Endothelial cell of umbilical vein (primary cell): ENCODE measurements at regions not wholly inside any gene's neighbourhood (a gene's known extent, or its start where the extent isn't known, plus 50 kb on each side); places are given as distances from the start of the nearest gene placed in this dataset.

ENCODE experiments used
- BruUV-seq: library from RNA; stranded (reverse); fragments of 400-500 nt; replicated peaks from 2 replicates; lab custom pipeline; 2021; lab: Mats Ljungman, UMichigan
- CTCF ChIA-PET: fragments of 300-600, 350-600 bp; sonication (Branson Sonifier 250); formaldehyde crosslinking; loops from one replicate; lab custom pipeline; 2021; ENCODE audit warnings: antibody characterized with exemption, inconsistent platforms; lab: Charles Lee
- POLR2A ChIA-PET: fragments of 300-600, 350-600 bp; sonication (Branson Sonifier 250); formaldehyde crosslinking; loops from one replicate; lab custom pipeline; 2021; ENCODE audit warnings: antibody characterized with exemption, inconsistent platforms; lab: Charles Lee
- DNase-seq: peaks from one replicate; pipeline ENCODE4 v3.0.0-alpha.2; 2011; ENCODE audit warnings: low read depth, low spot score
- FAIRE-seq: peaks from 2 replicates; lab custom pipeline; 2011; peaks lifted over from hg19 to GRCh38; lab: Jason Lieb, UNC
- H2AFZ ChIP-seq: 2 replicates; pipeline ENCODE4 v1.6.0; 2012; ENCODE audit warnings: low read depth, low read length, control low read depth, inconsistent platforms
- H3K27ac ChIP-seq: 2 replicates; pipeline ENCODE4 v1.5.1; 2011; ENCODE audit warnings: low read depth, mild to moderate bottlenecking, control low read depth, low read length, moderate library complexity; ENCODE audit not compliant: insufficient read depth
- H3K27me3 ChIP-seq, 2 experiments: 2 replicates each; pipeline versions ENCODE4 v1.6.0 to v1.6.1; 2011; ENCODE audit warnings: low read length in 2 of 2, mixed read lengths in 1 of 2; ENCODE audit not compliant: control insufficient read depth in 2 of 2, insufficient read depth in 2 of 2
- H3K36me3 ChIP-seq, 2 experiments: 2 replicates in 1 of 2; 3 replicates in 1 of 2; pipeline ENCODE4 v1.5.1; 2011; ENCODE audit warnings: low read length in 2 of 2, mild to moderate bottlenecking in 1 of 2, moderate library complexity in 1 of 2; ENCODE audit not compliant: control insufficient read depth in 2 of 2, insufficient read depth in 2 of 2; ENCODE audit errors: extremely low read depth in 1 of 2
- H3K4me1 ChIP-seq: 3 replicates; pipeline ENCODE4 v1.5.1; 2011; ENCODE audit warnings: mild to moderate bottlenecking, low read length; ENCODE audit not compliant: control insufficient read depth, insufficient read depth; ENCODE audit errors: extremely low read depth
- H3K4me2 ChIP-seq: 2 replicates; pipeline ENCODE4 v1.6.1; 2011; ENCODE audit warnings: low read length, control low read depth, mixed read lengths; ENCODE audit not compliant: insufficient read depth
- H3K4me3 ChIP-seq, 3 experiments: fragments of 200-600 bp in 1 of 3; sonication (generic), shearing (Covaris generic) in 1 of 3; replicated peaks in 1 of 3; 2 replicates each; pipeline ENCODE4 v1.5.1; 2011 to 2016; ENCODE audit warnings: control low read depth in 3 of 3, low read length in 3 of 3, mild to moderate bottlenecking in 2 of 3, inconsistent platforms in 1 of 3, low read depth in 1 of 3, moderate library complexity in 1 of 3; ENCODE audit not compliant: insufficient read depth in 1 of 3
- H3K79me2 ChIP-seq: 2 replicates; pipeline ENCODE4 v1.6.0; 2012; ENCODE audit warnings: low read length, inconsistent platforms; ENCODE audit not compliant: control insufficient read depth, insufficient read depth
- H3K9ac ChIP-seq: replicated peaks from 2 replicates; pipeline ENCODE3; 2011; ENCODE audit warnings: low read length, control low read depth; ENCODE audit not compliant: insufficient read depth; ENCODE audit errors: extremely low read depth
- H3K9me1 ChIP-seq: replicated peaks from 3 replicates; pipeline ENCODE4 v1.6.0; 2011; ENCODE audit warnings: mild to moderate bottlenecking, low read length; ENCODE audit not compliant: control insufficient read depth, insufficient read depth; ENCODE audit errors: extremely low read depth
- H3K9me3 ChIP-seq: replicated peaks from 2 replicates; pipeline ENCODE4 v1.5.1; 2012; ENCODE audit warnings: low read length, inconsistent platforms; ENCODE audit not compliant: control insufficient read depth, insufficient read depth
- H4K20me1 ChIP-seq: replicated peaks from 2 replicates; pipeline ENCODE3; 2011; ENCODE audit warnings: mild to moderate bottlenecking, low read length; ENCODE audit not compliant: control insufficient read depth, insufficient read depth; ENCODE audit errors: extremely low read depth
- EZH2 ChIP-seq: IDR thresholded peaks from 2 replicates; pipeline ENCODE4 v1.6.1; 2012; ENCODE audit warnings: borderline replicate concordance, low read depth, mild to moderate bottlenecking, moderate library complexity, low read length, inconsistent platforms; ENCODE audit not compliant: severe bottlenecking
- FOS ChIP-seq: IDR thresholded peaks from 2 replicates; pipeline ENCODE4 v1.6.1; 2011; ENCODE audit warnings: mild to moderate bottlenecking, low read length, moderate library complexity, borderline replicate concordance; ENCODE audit not compliant: insufficient read depth
- GATA2 ChIP-seq: IDR thresholded peaks from 2 replicates; pipeline ENCODE4 v1.7.0; 2011; ENCODE audit warnings: low read depth, mild to moderate bottlenecking, moderate library complexity, mixed read lengths, low read length; ENCODE audit not compliant: insufficient read length, insufficient read depth
- JUN ChIP-seq: IDR thresholded peaks from 2 replicates; pipeline ENCODE4 v1.6.1; 2011; ENCODE audit warnings: borderline replicate concordance, low read depth; ENCODE audit not compliant: insufficient read length, insufficient read depth
- MYC ChIP-seq: IDR thresholded peaks from one replicate; pipeline ENCODE4 v1.6.1; 2011; ENCODE audit warnings: mild to moderate bottlenecking, low read depth, low read length
- POLR2A ChIP-seq: IDR thresholded peaks from 2 replicates; pipeline ENCODE4 v1.6.1; 2012; ENCODE audit warnings: low read depth, mild to moderate bottlenecking, control low read depth, low read length
- POLR2AphosphoS5 ChIP-seq: IDR thresholded peaks from 2 replicates; pipeline ENCODE4 v1.6.1; 2012; ENCODE audit warnings: low read depth, mild to moderate bottlenecking, control low read depth, low read length, moderate library complexity; ENCODE audit not compliant: insufficient read depth
- dilution Hi-C: fragments of 300-500 bp; cut with MboI; formaldehyde crosslinking; loops from one replicate; pipeline ENCODE4 v1.15.0; 2019; ENCODE audit warnings: low sequenced_read_pairs; ENCODE audit not compliant: extremely low pct_ligation_motif_present
- intact Hi-C: fragments of 100-400 bp; cut with micrococcal nuclease; formaldehyde crosslinking; loops from one replicate; pipeline ENCODE4 v1.10.0; 2022
- TF ChIP-seq, protein P1 (sequence below), 2 donors: IDR thresholded peaks; 1 replicate in 1 of 2; 2 replicates in 1 of 2; pipeline ENCODE4 v1.5.1; 2011; ENCODE audit warnings: low read length in 2 of 2, mild to moderate bottlenecking in 2 of 2, moderate library complexity in 2 of 2, control low read depth in 1 of 2, inconsistent platforms in 1 of 2, low read depth in 1 of 2; ENCODE audit not compliant: insufficient read depth in 1 of 2; ENCODE audit errors: extremely low read depth in 1 of 2
- TF ChIP-seq, protein P2 (sequence below): IDR thresholded peaks from 2 replicates; pipeline ENCODE4 v1.6.1; 2011; ENCODE audit not compliant: insufficient read depth, insufficient read length

- Histone ChIP-seq H3K36me3 (no peaks in the 10 kb centered on the region), H3K9me1 (no peaks in the 10 kb centered on the region), H3K4me3 (no peak overlapping the region), H3K4me2 (no peak overlapping the region), H3K9ac (no peak overlapping the region), H4K20me1 (no peaks in the 10 kb centered on the region), H3K27me3 (no peaks in the 10 kb centered on the region), H3K4me1 (no peaks in the 10 kb centered on the region), H3K9me3 (no peaks in the 10 kb centered on the region), H2AFZ (no peak overlapping the region), H3K27ac (no peak overlapping the region), H3K79me2 (no peaks in the 10 kb centered on the region)
- dilution Hi-C loops (no loop called here), intact Hi-C loops (no loop called here)
- no TSS peak for BruUV-seq
- POLR2A ChIA-PET, result no interaction called here
- FAIRE-seq (no peak), DNase-seq (no peak)
- TF ChIP-seq EZH2 (no peak), JUN (no peak), POLR2A (no peak), MYC (no peak), GATA2 (no peak), FOS (no peak), POLR2AphosphoS5 (no peak)
- TF ChIP-seq, protein P1, sequence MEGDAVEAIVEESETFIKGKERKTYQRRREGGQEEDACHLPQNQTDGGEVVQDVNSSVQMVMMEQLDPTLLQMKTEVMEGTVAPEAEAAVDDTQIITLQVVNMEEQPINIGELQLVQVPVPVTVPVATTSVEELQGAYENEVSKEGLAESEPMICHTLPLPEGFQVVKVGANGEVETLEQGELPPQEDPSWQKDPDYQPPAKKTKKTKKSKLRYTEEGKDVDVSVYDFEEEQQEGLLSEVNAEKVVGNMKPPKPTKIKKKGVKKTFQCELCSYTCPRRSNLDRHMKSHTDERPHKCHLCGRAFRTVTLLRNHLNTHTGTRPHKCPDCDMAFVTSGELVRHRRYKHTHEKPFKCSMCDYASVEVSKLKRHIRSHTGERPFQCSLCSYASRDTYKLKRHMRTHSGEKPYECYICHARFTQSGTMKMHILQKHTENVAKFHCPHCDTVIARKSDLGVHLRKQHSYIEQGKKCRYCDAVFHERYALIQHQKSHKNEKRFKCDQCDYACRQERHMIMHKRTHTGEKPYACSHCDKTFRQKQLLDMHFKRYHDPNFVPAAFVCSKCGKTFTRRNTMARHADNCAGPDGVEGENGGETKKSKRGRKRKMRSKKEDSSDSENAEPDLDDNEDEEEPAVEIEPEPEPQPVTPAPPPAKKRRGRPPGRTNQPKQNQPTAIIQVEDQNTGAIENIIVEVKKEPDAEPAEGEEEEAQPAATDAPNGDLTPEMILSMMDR (IDR thresholded peaks at IDR 0.05; ENCODE audit: extremely low read depth in 1 of 2, insufficient read depth in 1 of 2, low read depth in 1 of 2, low read length in 2 of 2), result no peak
- TF ChIP-seq, protein P2, sequence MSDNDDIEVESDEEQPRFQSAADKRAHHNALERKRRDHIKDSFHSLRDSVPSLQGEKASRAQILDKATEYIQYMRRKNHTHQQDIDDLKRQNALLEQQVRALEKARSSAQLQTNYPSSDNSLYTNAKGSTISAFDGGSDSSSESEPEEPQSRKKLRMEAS, result no peak
- CTCF ChIA-PET, result interaction anchor here (0.5 to 1.9 kb wide), 6 partner anchors 11 to 93 kb away, joined by 3 to 6 read pairs (median 3); no protein-coding TSS in a partner anchor
These were observed 135.3 kb upstream of the MEOX2 start for GRCh38 chr7:15821484-15822427.
